ENCODE measurements at regions not wholly inside any gene's neighbourhood (a gene's known extent, or its start where the extent isn't known, plus 50 kb on each side); places are given as distances from the start of the nearest gene placed in this dataset.

DNA sequence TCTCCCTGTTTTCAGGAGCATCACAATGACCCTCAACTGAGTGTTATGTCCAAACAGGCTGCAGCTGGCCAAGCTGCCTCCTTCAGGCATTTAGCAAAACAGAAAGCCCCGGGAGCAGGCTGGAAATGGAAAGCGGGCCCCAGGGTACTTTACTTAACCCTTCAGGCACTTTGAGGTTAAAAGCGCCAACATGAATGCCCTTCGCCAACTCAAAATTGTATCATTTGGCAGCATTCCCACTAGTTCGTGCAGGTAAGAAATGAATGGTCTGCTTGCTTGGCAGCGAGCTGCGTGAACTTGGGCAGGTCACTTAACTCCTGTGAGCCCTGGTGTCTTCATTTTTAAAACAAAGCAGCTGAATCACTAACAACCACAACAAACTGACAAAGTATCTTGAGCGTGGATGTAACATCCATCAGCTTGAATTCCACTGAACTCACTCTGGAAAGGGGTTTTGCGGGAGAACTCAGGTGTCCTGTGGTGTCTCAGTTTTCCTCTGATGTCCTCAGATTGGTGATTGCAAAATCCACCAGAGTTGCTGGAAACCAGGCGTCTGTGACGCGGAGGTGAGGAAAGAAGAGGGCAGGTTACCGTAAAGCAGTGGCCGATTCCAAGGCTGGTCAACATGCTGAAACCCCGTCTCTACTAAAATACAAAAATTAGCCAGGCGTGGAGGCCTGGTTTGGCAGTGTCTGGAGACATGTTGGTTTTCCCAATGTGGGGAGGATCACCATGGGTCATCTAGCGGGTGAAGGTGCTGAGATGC, 118.8 kb upstream of the ZNF217 start:
- FAIRE-seq: no peak

DNA sequence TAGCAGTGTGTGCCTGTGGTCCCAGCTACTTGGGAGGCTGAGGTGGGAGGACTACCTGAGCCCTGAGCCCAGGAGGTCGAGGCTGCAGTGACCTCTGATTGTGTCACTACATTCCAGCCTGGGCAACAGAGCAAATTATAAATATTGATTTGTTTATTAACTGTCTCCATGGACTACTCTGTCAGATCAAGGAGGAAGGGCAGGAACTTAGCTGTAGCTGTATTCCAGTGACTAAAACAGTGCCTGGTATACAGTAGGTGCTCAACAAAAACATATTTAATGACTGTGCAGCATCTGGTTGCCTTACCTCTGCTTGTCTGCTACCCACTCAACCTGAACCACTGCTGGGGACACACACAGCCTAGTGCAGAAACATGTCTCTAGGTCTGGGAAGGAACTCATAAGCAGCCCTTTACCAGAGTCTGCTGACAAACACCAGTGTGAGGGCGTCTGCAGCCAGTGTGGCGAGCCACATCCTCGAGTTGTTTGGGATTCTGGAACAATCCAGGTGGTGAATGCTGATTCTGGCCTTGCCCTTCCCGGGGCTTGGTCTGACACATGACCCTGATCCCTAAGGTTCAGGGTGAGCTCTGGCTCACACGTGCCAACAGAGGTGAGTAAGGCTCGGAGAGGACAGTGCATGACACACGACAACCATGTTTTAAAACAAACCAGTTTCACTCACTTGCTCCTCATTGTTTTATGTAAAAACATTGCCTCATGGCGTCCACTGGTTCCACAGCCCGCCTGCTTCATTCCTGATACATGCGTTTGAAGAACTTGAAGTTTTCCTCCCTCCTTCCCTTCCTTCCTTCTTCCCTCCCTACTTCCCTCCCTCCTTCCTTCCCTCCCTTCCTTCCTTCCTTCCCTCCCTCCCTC, 117.9 kb upstream of the ZNF217 start:
- FAIRE-seq: no peak

DNA sequence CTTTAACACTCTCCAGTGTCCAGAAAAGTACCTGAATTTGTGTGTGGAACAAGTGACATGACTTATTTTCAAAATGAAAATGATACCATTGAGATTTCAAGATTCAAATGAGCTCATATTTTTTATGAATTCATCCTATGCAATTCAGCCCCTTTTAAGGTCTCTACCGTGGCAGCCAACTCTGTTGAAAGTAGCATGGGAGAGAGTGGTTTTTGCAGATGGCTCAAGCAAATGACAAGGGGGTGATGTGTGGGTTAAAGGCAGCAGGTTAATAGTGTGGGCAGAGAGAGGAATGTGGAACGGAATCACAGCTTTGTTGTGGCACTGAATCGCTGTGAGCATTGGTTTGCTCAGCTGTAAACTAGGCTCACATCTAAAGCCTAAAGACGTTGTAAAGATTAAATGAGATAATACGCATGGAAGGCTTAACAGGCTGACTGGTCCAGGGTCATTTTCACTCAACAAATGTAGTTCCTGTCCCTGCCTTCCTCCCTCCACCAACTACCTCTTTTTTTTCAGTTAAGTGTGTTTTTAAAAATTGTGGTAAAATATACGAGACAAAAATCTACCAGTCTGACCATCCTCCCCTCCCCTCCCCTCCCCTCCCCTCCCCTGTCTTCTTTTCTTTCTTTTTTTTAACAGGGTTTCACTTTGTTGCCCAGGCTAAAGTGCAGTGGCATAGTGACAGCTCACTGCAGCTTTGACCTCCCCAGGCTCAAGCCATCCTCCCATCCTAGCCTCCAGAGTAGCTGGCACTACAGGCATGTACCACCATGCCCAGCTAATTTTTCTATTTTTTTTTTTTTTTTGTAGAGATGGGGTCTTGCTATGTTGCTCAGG, 114.7 kb upstream of the ZNF217 start:
- no peak for FAIRE-seq

DNA sequence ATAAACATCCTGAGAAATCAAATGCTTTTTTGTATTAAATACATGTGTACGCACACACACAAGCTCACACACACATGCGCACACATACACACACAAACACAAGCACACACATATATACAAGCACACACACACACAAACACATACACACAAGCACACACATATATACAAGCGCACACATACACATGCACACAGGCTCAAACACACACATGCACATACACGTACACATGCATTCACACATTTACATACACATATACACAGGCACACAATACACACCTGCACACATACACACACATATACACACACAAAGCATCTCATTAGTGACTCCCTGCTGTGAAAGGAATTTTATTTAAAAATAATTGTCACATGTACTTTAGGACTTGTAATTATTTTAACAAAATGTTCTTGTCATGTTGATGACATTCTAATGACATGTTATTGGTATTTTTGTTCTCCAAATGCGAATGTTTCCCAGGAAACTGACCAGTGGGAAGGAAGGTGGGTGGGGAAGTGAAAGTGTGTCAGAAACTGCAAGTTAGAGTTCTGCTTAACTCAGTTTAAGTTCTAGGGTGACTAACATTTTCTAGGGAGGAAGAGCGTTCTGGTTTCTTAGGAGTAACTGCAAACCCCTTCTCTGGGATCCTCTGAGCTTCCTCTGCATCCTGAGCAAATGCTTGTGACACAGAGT, 113.9 kb upstream of the ZNF217 start:
- no peak for FAIRE-seq

DNA sequence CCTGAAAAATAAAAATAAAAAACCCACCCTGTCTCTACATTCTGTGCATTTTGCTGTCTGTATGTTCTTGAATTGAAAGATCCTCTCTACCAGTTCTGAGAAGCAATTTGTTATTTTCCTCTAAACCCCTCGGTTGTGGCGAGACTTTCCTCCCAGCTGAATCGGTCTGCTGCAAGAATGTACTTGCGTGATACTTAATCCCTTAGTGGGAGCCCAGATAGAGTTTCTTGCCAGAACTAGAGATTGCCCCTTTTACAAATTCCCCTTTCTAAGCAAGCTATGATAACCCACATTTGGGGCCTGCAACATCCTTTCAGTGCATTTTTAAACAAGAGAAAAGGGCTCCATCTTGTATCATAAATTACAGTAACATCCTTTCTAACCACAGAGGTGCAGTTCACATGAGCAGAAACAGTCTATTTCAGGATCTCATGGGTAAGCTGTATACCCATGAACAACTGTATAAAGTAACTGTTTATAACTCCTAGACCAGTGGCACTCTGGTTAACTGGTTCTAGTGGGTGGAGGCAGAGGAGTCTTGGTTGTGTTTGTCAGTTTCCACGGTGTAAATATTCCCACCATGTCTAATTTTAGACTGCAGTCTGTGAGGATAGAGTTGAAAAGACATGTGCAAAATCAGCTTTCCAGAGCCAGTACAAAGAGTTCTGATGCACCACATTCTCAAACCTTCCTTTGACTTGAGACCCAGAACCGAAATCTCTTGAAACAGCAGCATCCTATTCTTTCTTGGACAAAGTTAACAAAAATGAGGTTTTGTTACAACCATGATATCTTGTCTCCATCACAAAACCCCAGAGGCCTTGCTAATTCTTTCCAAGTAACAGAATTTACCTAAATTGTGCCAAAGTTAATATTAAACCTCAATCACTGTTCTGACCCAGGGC, 113.1 kb upstream of the ZNF217 start:
- FAIRE-seq: no peak

DNA sequence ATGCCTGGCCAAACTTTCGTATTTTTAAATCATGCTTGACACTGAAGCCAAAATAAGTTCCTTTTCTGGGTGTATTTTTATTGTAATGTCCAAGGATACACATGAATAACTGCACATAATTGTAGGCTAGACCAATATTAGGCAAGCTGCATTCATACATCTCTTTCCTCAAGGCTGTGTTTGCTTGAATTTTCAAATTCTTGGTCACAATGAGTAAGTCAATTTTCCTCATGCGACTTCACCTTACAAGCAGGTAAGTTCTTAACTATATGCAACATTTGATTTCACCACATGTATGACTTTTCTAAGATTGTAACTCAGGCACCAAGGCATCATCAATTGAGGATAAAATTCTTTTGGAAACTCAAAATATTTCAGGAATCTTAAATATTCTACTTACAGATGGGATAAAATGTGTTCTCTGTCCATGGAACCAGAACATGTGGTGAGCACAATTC, 112.4 kb upstream of the ZNF217 start:
- FAIRE-seq: peak; percentile 66

DNA sequence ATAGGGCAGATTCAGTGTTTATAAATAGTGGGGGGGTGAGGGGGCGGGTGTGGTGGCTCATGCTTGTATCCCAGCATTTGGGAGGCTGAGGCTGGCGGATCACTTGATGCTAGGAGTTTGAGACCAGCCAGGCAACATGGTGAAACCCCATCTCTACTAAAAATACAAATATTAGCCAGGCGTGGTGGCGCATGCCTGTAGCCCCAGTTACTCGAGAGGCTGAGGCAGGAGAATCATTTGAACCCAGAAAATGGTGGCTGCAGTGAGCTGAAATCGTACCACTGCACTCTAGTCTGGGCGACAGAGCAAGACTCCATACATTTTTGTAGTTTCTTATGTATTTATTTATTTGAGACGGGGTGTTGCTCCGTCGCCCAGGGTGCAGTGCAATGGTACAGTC, 109.0 kb upstream of the ZNF217 start:
- no peak for FAIRE-seq

DNA sequence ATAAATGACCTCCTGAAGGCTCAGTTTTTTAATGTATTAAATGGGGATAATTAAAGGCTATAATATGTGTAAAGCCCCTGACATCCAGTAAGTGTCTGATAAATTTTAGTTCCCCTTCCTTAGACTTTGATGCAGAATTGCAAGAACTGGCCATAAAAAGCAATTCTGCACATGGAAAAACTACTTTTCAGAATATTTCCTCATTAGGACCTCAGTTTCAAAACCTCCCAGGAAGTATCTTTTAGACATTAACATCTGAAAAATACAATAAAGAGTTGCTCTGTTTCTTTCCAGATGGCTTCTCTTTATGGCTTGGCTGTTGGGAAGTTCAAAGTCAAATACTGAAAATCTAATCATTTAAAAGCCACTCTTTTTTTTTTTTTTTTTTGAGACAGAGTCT, 106.3 kb upstream of the ZNF217 start:
- no peak for FAIRE-seq

DNA sequence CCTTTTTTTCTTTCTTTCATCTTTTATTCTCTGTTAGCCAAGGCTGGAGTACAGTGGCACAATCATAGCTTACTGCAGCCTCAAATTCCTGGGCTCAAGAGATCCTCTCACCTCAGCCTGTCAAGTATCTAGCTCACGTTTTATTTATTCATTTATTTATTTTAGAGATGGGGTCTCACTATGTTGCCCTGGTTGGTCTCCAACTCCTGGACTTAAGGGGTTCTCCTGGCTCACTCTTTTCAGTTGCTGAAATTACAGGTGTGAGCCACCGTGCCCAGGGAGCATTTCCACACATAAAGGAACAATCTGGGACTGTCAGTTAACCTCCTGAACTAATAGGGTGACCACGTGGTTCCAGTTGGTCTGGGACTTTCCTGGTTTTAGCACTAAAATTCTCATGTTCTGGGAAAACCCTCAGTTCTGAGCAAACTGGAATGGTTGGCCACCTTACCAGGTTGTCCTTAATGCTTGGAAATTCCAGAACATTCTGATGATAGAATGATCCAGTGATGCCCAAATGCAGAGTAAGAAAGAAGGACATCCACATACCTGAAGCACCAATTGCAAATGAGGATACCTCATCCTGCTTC, 105.5 kb upstream of the ZNF217 start:
- no peak for FAIRE-seq

DNA sequence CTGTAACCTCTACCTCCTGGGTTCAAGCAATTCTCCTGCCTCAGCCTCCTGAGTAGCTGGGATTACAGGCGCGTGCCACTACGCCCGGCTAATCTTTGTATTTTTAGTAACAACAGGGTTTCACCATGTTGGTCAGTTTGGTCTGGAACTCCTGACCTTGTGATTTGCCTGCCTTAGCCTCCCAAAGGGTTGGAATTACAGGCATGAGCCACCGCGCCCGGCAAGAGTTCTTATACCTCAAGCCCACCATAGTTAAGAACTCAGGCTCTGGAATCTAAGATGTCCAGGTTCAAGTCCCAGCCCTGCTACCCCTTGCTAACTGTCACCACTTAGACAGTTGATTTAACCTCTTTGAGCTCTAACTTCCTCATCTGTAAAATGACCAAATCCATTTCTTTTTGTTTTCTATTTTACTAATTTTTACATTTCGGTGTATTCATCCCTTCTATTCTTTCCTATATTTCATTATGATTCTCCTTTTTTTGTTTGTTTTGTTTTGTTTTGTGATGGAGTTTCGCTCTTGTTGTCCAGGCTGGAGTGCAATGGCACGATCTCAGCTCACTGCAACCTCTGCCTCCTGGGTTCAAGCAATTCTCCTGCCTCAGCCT, 104.8 kb upstream of the ZNF217 start:
- FAIRE-seq: no peak

DNA sequence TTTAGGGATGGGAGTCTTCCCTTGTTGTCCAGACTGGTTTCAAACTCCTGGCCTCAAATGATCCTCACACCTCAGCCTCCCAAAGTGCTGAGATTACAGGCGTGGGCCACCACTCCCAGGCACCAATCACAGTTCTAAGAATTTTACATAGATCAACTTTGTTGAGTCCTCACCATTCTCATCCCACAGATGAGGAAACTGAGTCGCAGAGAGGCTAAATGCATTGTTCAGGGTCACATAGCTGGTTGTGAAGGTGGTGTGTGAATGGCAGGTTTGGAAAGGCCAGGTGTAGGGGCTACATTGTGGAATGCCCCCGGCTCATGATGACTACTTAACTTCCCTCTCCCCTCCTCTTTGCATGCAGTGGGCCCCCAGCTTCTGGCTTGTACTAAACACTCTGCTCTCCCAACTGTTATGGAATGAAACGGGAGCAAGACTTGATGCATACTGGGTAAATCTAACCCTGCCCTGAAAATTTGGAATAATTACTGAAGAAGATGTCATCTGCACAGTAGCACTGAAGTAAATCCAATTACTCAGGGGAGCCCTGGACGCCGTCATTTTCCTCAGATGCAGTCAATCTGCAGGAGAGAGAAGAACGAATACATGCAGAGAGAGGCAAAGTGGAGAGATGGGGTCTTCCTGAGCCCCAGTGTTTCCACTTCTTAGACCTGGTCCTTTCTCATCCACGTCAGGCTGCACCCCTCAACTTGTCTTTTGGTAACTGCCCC, 102.3 kb upstream of the ZNF217 start:
- no peak for FAIRE-seq

DNA sequence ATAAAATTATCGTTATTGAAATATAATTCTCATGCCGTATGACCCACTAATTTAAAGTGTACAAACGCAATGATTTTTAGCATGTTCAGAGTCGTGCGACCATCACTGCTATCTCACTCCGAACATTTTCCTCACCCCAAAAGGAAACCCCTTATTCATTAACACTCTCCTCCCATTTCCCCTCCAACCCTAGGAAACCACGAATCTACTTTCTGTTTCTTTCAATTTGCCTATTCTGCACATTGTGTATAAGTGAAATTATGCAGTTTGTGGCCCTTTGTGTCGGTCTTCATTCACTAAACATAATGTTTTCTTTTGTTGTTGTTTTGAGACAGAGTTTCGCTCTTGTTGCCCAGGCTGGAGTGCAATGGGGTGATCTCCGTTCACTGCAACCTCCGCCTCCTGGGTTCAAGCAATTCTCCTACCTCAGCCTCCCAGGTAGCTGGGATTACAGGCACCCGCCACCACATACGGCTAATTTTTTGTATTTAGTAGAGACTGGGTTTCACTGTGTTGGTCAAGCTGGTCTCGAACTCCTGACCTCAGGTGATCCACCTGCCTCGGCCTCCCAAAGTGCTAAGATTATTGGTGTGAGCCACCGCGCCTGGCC, 99.7 kb upstream of the ZNF217 start:
- no peak for FAIRE-seq

DNA sequence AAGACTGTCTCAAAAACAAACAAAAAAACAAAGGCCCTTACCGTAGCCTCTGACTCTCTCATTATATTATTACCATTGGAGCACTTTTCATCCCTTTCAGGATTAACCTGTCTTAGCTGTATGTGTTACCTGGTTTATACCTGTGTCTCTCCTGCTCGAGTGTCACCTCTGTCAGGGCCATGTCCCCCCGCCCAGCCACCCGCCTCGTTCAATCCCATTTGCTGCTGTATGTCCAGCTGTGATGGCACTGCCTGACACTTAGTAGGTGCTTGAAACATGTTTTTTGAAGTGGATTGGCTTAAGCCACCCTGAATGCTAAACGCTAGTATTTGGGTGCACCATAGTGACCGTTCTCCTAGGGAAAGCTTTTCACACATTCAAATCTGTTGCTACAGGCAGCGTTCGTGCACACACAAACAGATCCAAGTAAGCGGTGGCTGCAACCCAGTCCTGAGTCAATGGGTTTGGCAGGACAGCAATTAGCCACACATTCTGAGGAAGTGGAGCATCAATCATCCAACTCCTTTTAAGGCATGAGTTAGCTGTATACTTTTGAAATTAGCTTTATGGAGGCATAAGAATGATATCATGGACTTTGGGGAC, 98.9 kb upstream of the ZNF217 start:
- FAIRE-seq: no peak

DNA sequence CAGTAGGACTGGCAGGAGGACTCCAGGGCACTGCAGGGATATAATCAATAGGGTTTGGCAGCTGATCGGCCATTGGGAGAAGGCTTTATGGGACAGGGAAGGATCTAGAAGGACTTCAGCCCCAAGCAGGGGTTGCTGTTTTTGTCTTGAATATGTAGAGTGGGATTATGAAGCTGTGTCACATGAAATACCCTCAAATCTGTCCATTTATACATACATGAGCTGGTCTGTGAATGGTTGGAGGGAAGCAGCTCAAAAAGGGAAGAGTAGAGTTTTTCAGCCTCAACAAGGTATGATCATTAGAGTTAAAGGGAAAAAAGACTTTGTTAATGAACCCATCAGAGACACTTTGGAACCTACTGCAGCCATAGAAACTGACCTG, 98.2 kb upstream of the ZNF217 start:
- no peak for FAIRE-seq

DNA sequence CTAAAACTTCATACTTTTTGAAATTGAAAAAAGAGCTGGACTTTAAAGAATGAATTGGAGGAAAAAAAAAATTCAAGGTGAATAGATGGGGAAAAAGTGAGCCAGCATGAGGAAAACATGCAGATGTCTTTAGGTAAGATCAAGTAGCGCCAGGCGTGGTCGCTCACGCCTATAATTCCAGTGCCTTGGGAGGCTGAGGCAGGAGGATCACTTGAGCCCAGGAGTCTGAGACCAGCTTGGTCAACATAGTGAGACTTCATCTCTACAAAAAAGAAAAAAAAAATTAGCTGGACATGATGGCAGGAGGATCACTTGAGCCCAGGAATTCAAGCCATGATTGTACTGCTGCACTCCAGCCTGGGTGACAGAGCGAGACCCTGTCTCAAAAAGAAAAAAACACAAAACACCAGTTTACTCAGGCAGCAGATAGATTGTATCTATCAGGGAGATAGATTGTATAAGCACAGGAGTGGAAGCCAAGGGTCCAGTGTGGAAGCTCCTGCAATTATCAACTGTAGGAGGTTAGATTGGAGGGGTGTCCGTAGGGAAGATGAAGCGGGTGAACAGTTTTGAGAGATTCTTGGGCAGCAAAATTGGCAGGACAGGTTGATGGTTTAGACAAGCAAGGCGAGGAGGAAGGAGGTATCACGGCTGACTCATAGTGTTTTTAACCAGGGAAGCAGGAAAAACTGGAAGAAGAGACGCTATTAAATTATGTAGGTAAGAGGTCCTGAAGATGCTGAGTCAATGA, 97.6 kb upstream of the ZNF217 start:
- FAIRE-seq: no peak

DNA sequence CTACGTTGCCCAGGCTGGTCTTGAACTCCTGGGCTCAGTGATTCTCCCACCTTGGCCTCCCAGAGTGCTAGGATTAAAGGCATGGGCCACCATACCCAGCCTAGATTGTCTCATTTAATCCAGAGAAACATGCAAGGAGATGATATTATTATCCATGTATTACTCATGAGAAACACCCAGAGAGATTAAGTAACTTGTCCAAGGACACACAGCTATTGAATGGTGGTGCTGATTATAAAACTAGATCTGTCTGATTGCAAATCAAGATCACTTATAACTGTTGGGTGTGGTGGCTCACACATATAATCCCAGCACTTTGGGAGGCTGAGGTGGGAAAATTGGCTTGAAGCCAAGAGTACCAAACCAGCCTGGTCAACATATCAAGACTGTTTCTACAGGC, 94.4 kb upstream of the ZNF217 start:
- FAIRE-seq: no peak

DNA sequence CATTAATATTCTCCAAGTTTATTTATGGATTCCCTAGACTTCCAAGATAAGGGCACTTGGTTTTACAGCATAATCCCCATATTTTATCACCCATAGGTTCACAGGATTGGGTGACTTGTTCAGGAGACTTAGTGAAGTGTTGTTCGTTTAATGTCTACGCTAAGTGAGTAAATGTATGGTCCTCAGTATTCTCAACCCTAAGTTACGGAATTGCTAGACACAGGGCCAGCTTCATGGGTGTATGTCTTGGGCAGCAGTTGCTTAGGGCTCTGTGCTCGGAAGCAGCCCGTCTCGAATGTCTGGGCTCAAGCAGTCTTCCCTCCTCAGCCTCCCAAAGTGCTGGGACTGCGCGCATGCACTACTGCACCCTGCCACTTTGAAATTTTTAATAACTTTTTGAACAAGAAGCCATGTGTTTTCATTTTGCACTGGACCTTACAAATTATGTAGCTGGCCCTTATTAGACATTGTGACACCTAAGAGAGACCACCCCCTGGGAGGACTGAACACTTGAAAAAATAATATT, 91.5 kb upstream of the ZNF217 start:
- FAIRE-seq: no peak

DNA sequence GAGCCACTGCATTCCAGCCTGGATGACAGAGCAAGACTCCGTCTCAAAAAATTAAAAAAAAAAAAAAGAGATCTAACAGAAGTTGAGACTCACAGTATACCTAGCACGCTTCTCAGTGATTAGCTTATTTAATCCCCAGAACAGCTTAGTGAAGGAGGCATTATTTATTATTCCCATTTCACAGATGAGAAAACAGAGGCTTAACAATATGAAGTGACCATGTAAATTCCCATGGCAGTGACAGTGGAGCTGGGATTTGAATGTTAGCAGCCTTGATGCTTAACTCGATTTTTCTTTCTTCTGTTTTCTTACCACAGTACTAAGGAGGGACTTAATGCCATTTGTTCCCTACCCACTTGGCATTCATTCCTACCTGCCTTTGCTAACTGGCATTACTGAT, 89.9 kb upstream of the ZNF217 start:
- FAIRE-seq: no peak

Data from G401.6 (cell line).